OCI-LY3 (cell line): ENCODE measurements at regions not wholly inside any gene's neighbourhood (a gene's known extent, or its start where the extent isn't known, plus 50 kb on each side); places are given as distances from the start of the nearest gene placed in this dataset.

Experiments used
- EZH2phosphoT487 ChIP-seq: fragments of 200-600 bp; shearing (Covaris generic); IDR thresholded peaks from 2 replicates; pipeline ENCODE4 v1.6.1; 2018; ENCODE audit warnings: antibody characterized with exemption, mixed run types, low read depth
- TF ChIP-seq, protein P1 (sequence below): fragments of 200-600, 300-600 bp; sonication (generic); IDR thresholded peaks from 2 replicates; pipeline ENCODE4 v1.5.1; 2014; ENCODE audit warnings: antibody characterized with exemption, low read length, low read depth

DNA sequence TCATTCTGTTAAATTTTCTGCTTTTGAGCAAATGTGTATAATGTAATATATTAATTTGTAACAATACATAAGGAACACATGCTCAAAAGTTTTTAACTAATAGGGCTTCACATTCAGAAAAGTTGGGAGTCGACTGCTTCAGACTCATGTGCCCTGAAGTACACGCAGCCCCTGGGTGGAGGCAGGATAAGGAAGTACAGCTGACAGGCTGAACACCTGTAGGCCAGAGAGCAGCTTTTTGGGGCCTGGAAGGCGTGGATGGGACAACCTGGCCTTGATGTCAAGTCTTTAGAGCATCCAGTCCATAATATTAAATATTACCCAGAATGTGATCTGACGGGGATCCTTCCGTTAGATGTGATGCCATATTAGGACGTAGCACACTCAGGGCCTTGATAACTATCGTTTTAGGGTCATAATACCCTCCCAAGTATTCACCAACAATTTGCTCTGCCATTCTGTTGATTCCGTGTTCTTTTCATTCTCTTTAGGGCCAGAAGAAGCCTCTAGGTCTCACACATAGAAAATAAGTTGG, 485.2 kb downstream of the SIPA1L2 start:
- TF ChIP-seq, protein P1, sequence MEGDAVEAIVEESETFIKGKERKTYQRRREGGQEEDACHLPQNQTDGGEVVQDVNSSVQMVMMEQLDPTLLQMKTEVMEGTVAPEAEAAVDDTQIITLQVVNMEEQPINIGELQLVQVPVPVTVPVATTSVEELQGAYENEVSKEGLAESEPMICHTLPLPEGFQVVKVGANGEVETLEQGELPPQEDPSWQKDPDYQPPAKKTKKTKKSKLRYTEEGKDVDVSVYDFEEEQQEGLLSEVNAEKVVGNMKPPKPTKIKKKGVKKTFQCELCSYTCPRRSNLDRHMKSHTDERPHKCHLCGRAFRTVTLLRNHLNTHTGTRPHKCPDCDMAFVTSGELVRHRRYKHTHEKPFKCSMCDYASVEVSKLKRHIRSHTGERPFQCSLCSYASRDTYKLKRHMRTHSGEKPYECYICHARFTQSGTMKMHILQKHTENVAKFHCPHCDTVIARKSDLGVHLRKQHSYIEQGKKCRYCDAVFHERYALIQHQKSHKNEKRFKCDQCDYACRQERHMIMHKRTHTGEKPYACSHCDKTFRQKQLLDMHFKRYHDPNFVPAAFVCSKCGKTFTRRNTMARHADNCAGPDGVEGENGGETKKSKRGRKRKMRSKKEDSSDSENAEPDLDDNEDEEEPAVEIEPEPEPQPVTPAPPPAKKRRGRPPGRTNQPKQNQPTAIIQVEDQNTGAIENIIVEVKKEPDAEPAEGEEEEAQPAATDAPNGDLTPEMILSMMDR: no peak
- TF ChIP-seq EZH2phosphoT487: no peak
